Body of pancreas (tissue), 4 donors: ENCODE measurements at regions not wholly inside any gene's neighbourhood (a gene's known extent, or its start where the extent isn't known, plus 50 kb on each side); places are given as distances from the start of the nearest gene placed in this dataset.

Experiments
- POLR2A ChIP-seq, 3 donors: fragments of 450-650 bp; IDR thresholded peaks; one replicate each; pipeline ENCODE4 v1.6.1; 2016; ENCODE audit warnings: antibody characterized with exemption in 3 of 3, mild to moderate bottlenecking in 2 of 3
- TF ChIP-seq, protein P1 (sequence below), 7 experiments: fragments of 450-650 bp in 4 of 7; fragments of 200-600 bp in 3 of 7; sonication (generic) in 3 of 7; IDR thresholded peaks; one replicate each; pipeline ENCODE4 v1.5.1; 2016 to 2019; ENCODE audit warnings: antibody characterized with exemption in 7 of 7

DNA sequence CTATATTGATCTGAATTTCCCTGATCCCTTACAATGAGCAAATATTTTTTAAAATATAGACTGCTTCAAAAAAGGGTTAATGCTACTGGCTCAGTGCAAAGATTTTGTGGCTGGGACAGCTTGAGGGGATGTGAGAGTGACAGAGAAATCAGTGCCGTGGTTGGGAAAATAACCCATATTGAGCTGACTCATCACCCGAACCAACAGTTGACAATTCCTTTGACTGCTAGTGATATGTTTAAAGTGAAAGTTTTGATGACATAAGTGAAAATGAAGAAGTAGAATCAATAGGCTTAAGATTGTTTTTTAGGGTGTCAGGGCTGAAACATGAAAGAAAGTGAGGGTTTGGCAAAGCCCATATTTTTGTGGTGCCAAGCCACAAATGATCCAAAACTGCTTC, 257.1 kb upstream of the TENM4 start:
- TF ChIP-seq, protein P1, sequence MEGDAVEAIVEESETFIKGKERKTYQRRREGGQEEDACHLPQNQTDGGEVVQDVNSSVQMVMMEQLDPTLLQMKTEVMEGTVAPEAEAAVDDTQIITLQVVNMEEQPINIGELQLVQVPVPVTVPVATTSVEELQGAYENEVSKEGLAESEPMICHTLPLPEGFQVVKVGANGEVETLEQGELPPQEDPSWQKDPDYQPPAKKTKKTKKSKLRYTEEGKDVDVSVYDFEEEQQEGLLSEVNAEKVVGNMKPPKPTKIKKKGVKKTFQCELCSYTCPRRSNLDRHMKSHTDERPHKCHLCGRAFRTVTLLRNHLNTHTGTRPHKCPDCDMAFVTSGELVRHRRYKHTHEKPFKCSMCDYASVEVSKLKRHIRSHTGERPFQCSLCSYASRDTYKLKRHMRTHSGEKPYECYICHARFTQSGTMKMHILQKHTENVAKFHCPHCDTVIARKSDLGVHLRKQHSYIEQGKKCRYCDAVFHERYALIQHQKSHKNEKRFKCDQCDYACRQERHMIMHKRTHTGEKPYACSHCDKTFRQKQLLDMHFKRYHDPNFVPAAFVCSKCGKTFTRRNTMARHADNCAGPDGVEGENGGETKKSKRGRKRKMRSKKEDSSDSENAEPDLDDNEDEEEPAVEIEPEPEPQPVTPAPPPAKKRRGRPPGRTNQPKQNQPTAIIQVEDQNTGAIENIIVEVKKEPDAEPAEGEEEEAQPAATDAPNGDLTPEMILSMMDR (IDR thresholded peaks at IDR 0.05) = no peak
- TF ChIP-seq POLR2A (IDR thresholded peaks at IDR 0.05) = no peak
